ENCODE measurements at regions not wholly inside any gene's neighbourhood (a gene's known extent, or its start where the extent isn't known, plus 50 kb on each side); places are given as distances from the start of the nearest gene placed in this dataset.

GRCh38 chr5:28275931-28276330 is 1237.5 kb upstream of the CDH9 start:
- H3K27me3 ChIP-seq (ENCODE audit: control insufficient read depth in 1 of 2, insufficient read depth in 1 of 2, low read length in 2 of 2): no peaks in the 10 kb centered on the region
- no peak overlapping the region for H2AK5ac ChIP-seq (ENCODE audit: low read length, severe bottlenecking)
- H3K9ac ChIP-seq (ENCODE audit: low read length): no peak overlapping the region
- H2BK15ac ChIP-seq (ENCODE audit: low read depth, poor library complexity, severe bottlenecking): no peak overlapping the region
- no peak overlapping the region for H3K18ac ChIP-seq (ENCODE audit: low read depth in 1 of 2, low read length in 2 of 2)
- no peaks in the 10 kb centered on the region for H3K9me3 ChIP-seq (ENCODE audit: control insufficient read depth, low read length)
- H3K14ac ChIP-seq (ENCODE audit: low read length in 2 of 2): no peak overlapping the region
- 70% methylated on average over 4 of the region's 4 CpGs for WGBS
- no peak overlapping the region for H3K4ac ChIP-seq (ENCODE audit: low read depth in 1 of 2, low read length in 2 of 2)
- no peaks in the 10 kb centered on the region for H3K4me1 ChIP-seq (ENCODE audit: control insufficient read depth, insufficient read depth, low read depth, low read length)
- H2AFZ ChIP-seq (ENCODE audit: low read depth, low read length): no peak overlapping the region
- H2BK12ac ChIP-seq (ENCODE audit: low read length in 2 of 2): no peak overlapping the region
- H3K79me1 ChIP-seq (replicated peaks; ENCODE audit: low read length, poor library complexity, severe bottlenecking): no peaks in the 10 kb centered on the region
- H2BK120ac ChIP-seq (ENCODE audit: low read depth, low read length): no peak overlapping the region
- H2BK5ac ChIP-seq (ENCODE audit: low read depth, low read length, poor library complexity, severe bottlenecking): no peak overlapping the region
- H3K4me2 ChIP-seq (ENCODE audit: low read length, poor library complexity, severe bottlenecking): no peak overlapping the region
- no peak overlapping the region for H4K8ac ChIP-seq (ENCODE audit: low read length)
- no peak overlapping the region for H4K91ac ChIP-seq (ENCODE audit: low read length)
- DNase-seq: no peak
- no peak overlapping the region for H3K27ac ChIP-seq (ENCODE audit: low read length, poor library complexity, severe bottlenecking)
- H3K36me3 ChIP-seq (ENCODE audit: control insufficient read depth in 1 of 2, insufficient read depth in 2 of 2, low read depth in 1 of 2, low read length in 2 of 2): no peaks in the 10 kb centered on the region
- no peak overlapping the region for H3K23ac ChIP-seq (ENCODE audit: low read length in 2 of 2)
- H3K4me3 ChIP-seq (ENCODE audit: insufficient read depth in 1 of 2, low read depth in 1 of 2, low read length in 2 of 2): no peak overlapping the region

- no peaks in the 10 kb centered on the region for H3K4me1 ChIP-seq (ENCODE audit: control insufficient read depth, insufficient read depth, low read depth, low read length)
- H4K8ac ChIP-seq (ENCODE audit: low read length): no peak overlapping the region
- H4K91ac ChIP-seq (ENCODE audit: low read length): no peak overlapping the region
- no peak overlapping the region for H3K9ac ChIP-seq (ENCODE audit: low read length)
- no peak overlapping the region for H2BK120ac ChIP-seq (ENCODE audit: low read depth, low read length)
- H3K79me1 ChIP-seq (replicated peaks; ENCODE audit: low read length, poor library complexity, severe bottlenecking): no peaks in the 10 kb centered on the region
- H3K4ac ChIP-seq (ENCODE audit: low read depth in 1 of 2, low read length in 2 of 2): no peak overlapping the region
- H3K4me2 ChIP-seq (ENCODE audit: low read length, poor library complexity, severe bottlenecking): no peak overlapping the region
- H3K9me3 ChIP-seq (ENCODE audit: control insufficient read depth, low read length): peaks cover 12% of the 10 kb centered on the region
- H3K4me3 ChIP-seq (ENCODE audit: insufficient read depth in 1 of 2, low read depth in 1 of 2, low read length in 2 of 2): no peak overlapping the region
- no peaks in the 10 kb centered on the region for H3K36me3 ChIP-seq (ENCODE audit: control insufficient read depth in 1 of 2, insufficient read depth in 2 of 2, low read depth in 1 of 2, low read length in 2 of 2)
- H2BK5ac ChIP-seq (ENCODE audit: low read depth, low read length, poor library complexity, severe bottlenecking): no peak overlapping the region
- H3K14ac ChIP-seq (ENCODE audit: low read length in 2 of 2): no peak overlapping the region
- no peak overlapping the region for H2AK5ac ChIP-seq (ENCODE audit: low read length, severe bottlenecking)
- no peaks in the 10 kb centered on the region for H3K27me3 ChIP-seq (ENCODE audit: control insufficient read depth in 1 of 2, insufficient read depth in 1 of 2, low read length in 2 of 2)
- H3K18ac ChIP-seq (ENCODE audit: low read depth in 1 of 2, low read length in 2 of 2): no peak overlapping the region
- DNase-seq: no peak
- no peak overlapping the region for H3K23ac ChIP-seq (ENCODE audit: low read length in 2 of 2)
- no peak overlapping the region for H2BK15ac ChIP-seq (ENCODE audit: low read depth, poor library complexity, severe bottlenecking)
- H3K27ac ChIP-seq (ENCODE audit: low read length, poor library complexity, severe bottlenecking): no peak overlapping the region
- H2AFZ ChIP-seq (ENCODE audit: low read depth, low read length): no peak overlapping the region
- no peak overlapping the region for H2BK12ac ChIP-seq (ENCODE audit: low read length in 2 of 2)
- 74% methylated on average over 5 of the region's 5 CpGs for WGBS
These were observed 1231.6 kb upstream of the CDH9 start for GRCh38 chr5:28269978-28270377.

- no peak overlapping the region for H2AK5ac ChIP-seq (ENCODE audit: low read length, severe bottlenecking)
- H2AFZ ChIP-seq (ENCODE audit: low read depth, low read length): no peak overlapping the region
- H3K27me3 ChIP-seq (ENCODE audit: control insufficient read depth in 1 of 2, insufficient read depth in 1 of 2, low read length in 2 of 2): no peaks in the 10 kb centered on the region
- H4K91ac ChIP-seq (ENCODE audit: low read length): no peak overlapping the region
- H2BK15ac ChIP-seq (ENCODE audit: low read depth, poor library complexity, severe bottlenecking): no peak overlapping the region
- H3K27ac ChIP-seq (ENCODE audit: low read length, poor library complexity, severe bottlenecking): no peak overlapping the region
- no peak overlapping the region for H2BK12ac ChIP-seq (ENCODE audit: low read length in 2 of 2)
- H4K8ac ChIP-seq (ENCODE audit: low read length): no peak overlapping the region
- 60% methylated on average over 2 of the region's 2 CpGs for WGBS
- H3K4me1 ChIP-seq (ENCODE audit: control insufficient read depth, insufficient read depth, low read depth, low read length): no peaks in the 10 kb centered on the region
- no peak overlapping the region for H3K18ac ChIP-seq (ENCODE audit: low read depth in 1 of 2, low read length in 2 of 2)
- H2BK5ac ChIP-seq (ENCODE audit: low read depth, low read length, poor library complexity, severe bottlenecking): no peak overlapping the region
- no peak overlapping the region for H3K14ac ChIP-seq (ENCODE audit: low read length in 2 of 2)
- H3K4me2 ChIP-seq (ENCODE audit: low read length, poor library complexity, severe bottlenecking): no peak overlapping the region
- no peak overlapping the region for H2BK120ac ChIP-seq (ENCODE audit: low read depth, low read length)
- no peak overlapping the region for H3K4me3 ChIP-seq (ENCODE audit: insufficient read depth in 1 of 2, low read depth in 1 of 2, low read length in 2 of 2)
- peaks cover 12% of the 10 kb centered on the region for H3K9me3 ChIP-seq (ENCODE audit: control insufficient read depth, low read length)
- no peak overlapping the region for H3K4ac ChIP-seq (ENCODE audit: low read depth in 1 of 2, low read length in 2 of 2)
- no peak overlapping the region for H3K9ac ChIP-seq (ENCODE audit: low read length)
- H3K36me3 ChIP-seq (ENCODE audit: control insufficient read depth in 1 of 2, insufficient read depth in 2 of 2, low read depth in 1 of 2, low read length in 2 of 2): no peaks in the 10 kb centered on the region
- no peak overlapping the region for H3K23ac ChIP-seq (ENCODE audit: low read length in 2 of 2)
- no peak for DNase-seq
- no peaks in the 10 kb centered on the region for H3K79me1 ChIP-seq (replicated peaks; ENCODE audit: low read length, poor library complexity, severe bottlenecking)
These were observed 1227.5 kb upstream of the CDH9 start for GRCh38 chr5:28265877-28266276.

GRCh38 chr5:28254846-28255245 is 1216.5 kb upstream of the CDH9 start:
- Histone ChIP-seq H2BK12ac (ENCODE audit: low read length in 2 of 2) (no peak overlapping the region), H3K9ac (ENCODE audit: low read length) (no peak overlapping the region), H2BK15ac (ENCODE audit: low read depth, poor library complexity, severe bottlenecking) (no peak overlapping the region), H3K18ac (ENCODE audit: low read depth in 1 of 2, low read length in 2 of 2) (no peak overlapping the region), H4K91ac (ENCODE audit: low read length) (no peak overlapping the region), H2AK5ac (ENCODE audit: low read length, severe bottlenecking) (no peak overlapping the region), H4K8ac (ENCODE audit: low read length) (no peak overlapping the region), H3K4me2 (ENCODE audit: low read length, poor library complexity, severe bottlenecking) (no peak overlapping the region), H2BK5ac (ENCODE audit: low read depth, low read length, poor library complexity, severe bottlenecking) (no peak overlapping the region), H3K9me3 (ENCODE audit: control insufficient read depth, low read length) (peaks cover 3% of the 10 kb centered on the region), H3K4me1 (ENCODE audit: control insufficient read depth, insufficient read depth, low read depth, low read length) (no peaks in the 10 kb centered on the region), H3K14ac (ENCODE audit: low read length in 2 of 2) (no peak overlapping the region), H3K36me3 (ENCODE audit: control insufficient read depth in 1 of 2, insufficient read depth in 2 of 2, low read depth in 1 of 2, low read length in 2 of 2) (no peaks in the 10 kb centered on the region), H2BK120ac (ENCODE audit: low read depth, low read length) (no peak overlapping the region), H3K4me3 (ENCODE audit: insufficient read depth in 1 of 2, low read depth in 1 of 2, low read length in 2 of 2) (no peak overlapping the region), H3K79me1 (replicated peaks; ENCODE audit: low read length, poor library complexity, severe bottlenecking) (no peaks in the 10 kb centered on the region), H2AFZ (ENCODE audit: low read depth, low read length) (no peak overlapping the region), H3K27me3 (ENCODE audit: control insufficient read depth in 1 of 2, insufficient read depth in 1 of 2, low read length in 2 of 2) (no peaks in the 10 kb centered on the region), H3K4ac (ENCODE audit: low read depth in 1 of 2, low read length in 2 of 2) (no peak overlapping the region), H3K27ac (ENCODE audit: low read length, poor library complexity, severe bottlenecking) (no peak overlapping the region), H3K23ac (ENCODE audit: low read length in 2 of 2) (no peak overlapping the region)
- DNase-seq: no peak
